Stimulated activated CD8-positive, alpha-beta memory T cell treated with anti-CD3 and anti-CD28 coated beads, Interleukin-4, amount 100 ng/mL, for 24 hours (primary cell): ENCODE measurements at regions not wholly inside any gene's neighbourhood (a gene's known extent, or its start where the extent isn't known, plus 50 kb on each side); places are given as distances from the start of the nearest gene placed in this dataset.
"Not testable (repeated sequence)": the region's sequence is repeated elsewhere in the genome, so short reads cannot be mapped to it uniquely, and the experiment has no call there.

Experiments used
- DNase-seq: peaks from one replicate; pipeline ENCODE4 v3.0.0-alpha.2; 2020; ENCODE audit warnings: low read depth

GRCh38 chr9:95729669-95730368, 145.7 kb upstream of the ERCC6L2 start:
- no peak for DNase-seq

- DNase-seq = no peak
These were observed 146.4 kb upstream of the ERCC6L2 start for GRCh38 chr9:95729046-95729445.

- no peak for DNase-seq
These were observed 147.5 kb upstream of the ERCC6L2 start for GRCh38 chr9:95727947-95728520.

- no peak for DNase-seq
These were observed 148.7 kb upstream of the ERCC6L2 start for GRCh38 chr9:95726756-95727155.

- no peak for DNase-seq
These were observed 150.4 kb upstream of the ERCC6L2 start for GRCh38 chr9:95725045-95725444.

GRCh38 chr9:95724253-95724991, 151.1 kb upstream of the ERCC6L2 start:
- peak; percentile 33 for DNase-seq

- no peak for DNase-seq
These were observed 153.3 kb upstream of the ERCC6L2 start for GRCh38 chr9:95722141-95722540.

- no peak for DNase-seq
These were observed 154.4 kb upstream of the ERCC6L2 start for GRCh38 chr9:95721061-95721531.

- no peak for DNase-seq
These were observed 155.0 kb upstream of the ERCC6L2 start for GRCh38 chr9:95720496-95720895.

- DNase-seq = no peak
These were observed 156.1 kb upstream of the ERCC6L2 start for GRCh38 chr9:95719354-95719753.

- no peak for DNase-seq
These were observed 157.2 kb upstream of the ERCC6L2 start for GRCh38 chr9:95718263-95718662.

GRCh38 chr9:95715868-95716435, 159.5 kb upstream of the ERCC6L2 start:
- no peak for DNase-seq

GRCh38 chr9:95710446-95710845, 165.0 kb upstream of the ERCC6L2 start:
- no peak for DNase-seq

GRCh38 chr9:95696701-95697100, 178.8 kb upstream of the ERCC6L2 start:
- DNase-seq = no peak

GRCh38 chr9:95691435-95691834, 174.7 kb upstream of the PTCH1 start:
- no peak for DNase-seq

GRCh38 chr9:95689669-95690068, 172.9 kb upstream of the PTCH1 start:
- no peak for DNase-seq

GRCh38 chr9:95684516-95684915, 167.7 kb upstream of the PTCH1 start:
- no peak for DNase-seq

- not testable (repeated sequence) for DNase-seq
These were observed 163.5 kb upstream of the PTCH1 start for GRCh38 chr9:95680306-95680705.

GRCh38 chr9:95679874-95680273, 163.1 kb upstream of the PTCH1 start:
- no peak for DNase-seq

GRCh38 chr9:95678759-95679158, 162.0 kb upstream of the PTCH1 start:
- DNase-seq = no peak

- no peak for DNase-seq
These were observed 153.4 kb upstream of the PTCH1 start for GRCh38 chr9:95670122-95670521.

- no peak for DNase-seq
These were observed 152.5 kb upstream of the PTCH1 start for GRCh38 chr9:95669253-95669652.

GRCh38 chr9:95667789-95668188, 151.0 kb upstream of the PTCH1 start:
- no peak for DNase-seq
